Tibial nerve (tissue), 3 donors: ENCODE measurements at regions not wholly inside any gene's neighbourhood (a gene's known extent, or its start where the extent isn't known, plus 50 kb on each side); places are given as distances from the start of the nearest gene placed in this dataset.

Source experiments
- CTCF ChIP-seq, 5 experiments: fragments of 200-600 bp in 3 of 5; fragments of 450-650 bp in 2 of 5; sonication (generic) in 3 of 5; IDR thresholded peaks; one replicate each; pipeline ENCODE4 v1.5.1; 2016 to 2019; ENCODE audit warnings: antibody characterized with exemption in 5 of 5, mild to moderate bottlenecking in 3 of 5, moderate library complexity in 2 of 5
- POLR2A ChIP-seq, 2 donors: fragments of 450-650 bp; IDR thresholded peaks; one replicate each; pipeline ENCODE4 v1.6.1; 2017; ENCODE audit warnings: antibody characterized with exemption in 2 of 2, mild to moderate bottlenecking in 2 of 2, moderate library complexity in 2 of 2

DNA sequence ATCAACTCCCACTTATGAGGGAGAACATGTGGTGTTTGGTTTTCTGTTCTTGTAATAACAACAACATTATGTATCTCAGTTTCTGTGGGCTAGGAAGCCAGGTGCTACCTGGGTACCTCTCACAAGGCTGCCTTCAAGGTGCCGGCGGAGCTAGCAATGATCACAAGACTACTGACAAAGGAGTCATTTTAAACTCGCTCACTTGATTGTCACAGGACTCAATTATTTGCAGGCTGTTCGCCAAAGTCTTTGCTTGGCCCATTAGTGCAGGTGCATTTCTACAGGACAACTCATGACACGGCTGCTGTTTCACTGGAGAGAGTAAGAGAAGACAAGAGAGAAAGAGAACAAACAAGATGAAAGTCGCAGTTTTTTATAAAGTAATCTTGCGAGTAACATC lies 1237.4 kb upstream of the TMPRSS15 start:
- TF ChIP-seq CTCF (IDR thresholded peaks at IDR 0.05) (no peak), POLR2A (IDR thresholded peaks at IDR 0.05) (no peak)
